IMR-90 (cell line): ENCODE measurements at regions not wholly inside any gene's neighbourhood (a gene's known extent, or its start where the extent isn't known, plus 50 kb on each side); places are given as distances from the start of the nearest gene placed in this dataset.

Source experiments
- ATAC-seq: fragments of 200-7000 bp; cut with Tn5 transposase; 2 replicates; pipeline ENCODE4 v1.9.1; 2020; ENCODE audit warnings: low read depth, mild to moderate bottlenecking, moderate library complexity
- BruUV-seq: library from RNA; stranded (reverse); fragments of 400-500 nt; replicated peaks from 2 replicates; lab custom pipeline; 2021; lab: Mats Ljungman, UMichigan
- CTCF ChIA-PET: fragments of 300-600 bp; formaldehyde crosslinking; extraction: SDS; loops from one replicate; lab custom pipeline; 2021; ENCODE audit warnings: antibody characterized with exemption; lab: Yijun Ruan, JAX
- POLR2A ChIA-PET: fragments of 300-600 bp; sonication (Branson Sonifier 250); formaldehyde crosslinking; loops from one replicate; lab custom pipeline; 2022; ENCODE audit warnings: antibody characterized with exemption; ENCODE audit not compliant: unreplicated experiment; lab: Charles Lee
- DNase-seq: peaks from one replicate; pipeline ENCODE4 v3.0.0; 2013
- H2AFZ ChIP-seq: replicated peaks from 2 replicates; pipeline ENCODE3; 2013; ENCODE audit warnings: low read length, mild to moderate bottlenecking; ENCODE audit not compliant: poor library complexity
- H2AK5ac ChIP-seq: 2 replicates; pipeline ENCODE4 v1.6.1; 2013; ENCODE audit warnings: low read depth, low read length, inconsistent platforms
- H2AK9ac ChIP-seq: replicated peaks from 2 replicates; pipeline ENCODE3; 2013; ENCODE audit warnings: mild to moderate bottlenecking, low read depth, low read length, moderate library complexity; ENCODE audit not compliant: poor library complexity
- H2BK120ac ChIP-seq: 2 replicates; pipeline ENCODE4 v1.6.1; 2013; ENCODE audit warnings: low read depth, low read length, inconsistent platforms
- H2BK15ac ChIP-seq: 3 replicates; pipeline ENCODE4 v1.6.1; 2013; ENCODE audit warnings: low read depth, low read length, inconsistent platforms
- H2BK20ac ChIP-seq: 2 replicates; pipeline ENCODE4 v1.6.1; 2013; ENCODE audit warnings: low read depth, mild to moderate bottlenecking, inconsistent platforms, low read length, moderate library complexity
- H2BK5ac ChIP-seq: 2 replicates; pipeline ENCODE4 v1.6.1; 2013; ENCODE audit warnings: mild to moderate bottlenecking, low read depth, low read length, inconsistent platforms; ENCODE audit not compliant: poor library complexity, severe bottlenecking
- H3K14ac ChIP-seq: replicated peaks from 2 replicates; pipeline ENCODE4 v1.6.1; 2013; ENCODE audit warnings: low read depth, low read length, inconsistent platforms
- H3K18ac ChIP-seq: 2 replicates; pipeline ENCODE4 v1.6.1; 2013; ENCODE audit warnings: low read depth, low read length, control low read depth
- H3K23ac ChIP-seq: 2 replicates; pipeline ENCODE4 v1.6.1; 2013; ENCODE audit warnings: low read depth, low read length, inconsistent platforms
- H3K27ac ChIP-seq: 2 replicates; pipeline ENCODE4 v1.5.1; 2013; ENCODE audit warnings: mild to moderate bottlenecking, control low read depth, low read length; ENCODE audit not compliant: insufficient read depth
- H3K27me3 ChIP-seq: 2 replicates; pipeline ENCODE4 v1.6.1; 2013; ENCODE audit warnings: low read length; ENCODE audit not compliant: control insufficient read depth, insufficient read depth
- H3K36me3 ChIP-seq: 2 replicates; pipeline ENCODE4 v1.6.1; 2013; ENCODE audit warnings: low read length, mixed read lengths; ENCODE audit not compliant: control insufficient read depth, insufficient read depth
- H3K4ac ChIP-seq: 2 replicates; pipeline ENCODE4 v1.6.1; 2013; ENCODE audit warnings: low read depth, low read length, inconsistent platforms
- H3K4me1 ChIP-seq: 2 replicates; pipeline ENCODE4 v1.6.1; 2013; ENCODE audit warnings: low read length, mixed read lengths; ENCODE audit not compliant: control insufficient read depth, insufficient read depth
- H3K4me2 ChIP-seq: 2 replicates; pipeline ENCODE4 v1.6.1; 2013; ENCODE audit warnings: low read depth, mild to moderate bottlenecking, control low read depth, low read length, moderate library complexity
- H3K4me3 ChIP-seq: 2 replicates; pipeline ENCODE4 v1.5.1; 2013; ENCODE audit warnings: low read depth, mild to moderate bottlenecking, control low read depth, low read length, moderate library complexity; ENCODE audit not compliant: insufficient read depth
- H3K56ac ChIP-seq: 2 replicates; pipeline ENCODE4 v1.6.1; 2013; ENCODE audit warnings: low read length, inconsistent platforms; ENCODE audit not compliant: insufficient read depth; ENCODE audit errors: extremely low read depth
- H3K79me1 ChIP-seq, 2 experiments: 2 replicates each; pipeline ENCODE4 v1.6.1; 2013; ENCODE audit warnings: low read length in 2 of 2, inconsistent platforms in 1 of 2, low read depth in 1 of 2
- H3K9ac ChIP-seq: 2 replicates; pipeline ENCODE4 v1.6.1; 2013; ENCODE audit warnings: low read depth, low read length, control low read depth
- H3K9me1 ChIP-seq: 2 replicates; pipeline ENCODE4 v1.6.1; 2013; ENCODE audit warnings: low read length, inconsistent platforms; ENCODE audit not compliant: insufficient read depth
- H3K9me3 ChIP-seq: 2 replicates; pipeline ENCODE4 v1.6.1; 2013; ENCODE audit warnings: low read length; ENCODE audit not compliant: control insufficient read depth, insufficient read depth
- H4K20me1 ChIP-seq: 2 replicates; pipeline ENCODE4 v1.6.1; 2013; ENCODE audit warnings: low read length, inconsistent platforms; ENCODE audit not compliant: insufficient read depth
- H4K5ac ChIP-seq: 2 replicates; pipeline ENCODE4 v1.6.1; 2013; ENCODE audit warnings: mild to moderate bottlenecking, low read depth, low read length, control low read depth
- H4K8ac ChIP-seq, 2 experiments: 2 replicates each; pipeline ENCODE4 v1.6.1; 2013; ENCODE audit warnings: low read depth in 2 of 2, low read length in 2 of 2, control low read depth in 1 of 2, inconsistent platforms in 1 of 2
- H4K91ac ChIP-seq: 2 replicates; pipeline ENCODE4 v1.6.1; 2013; ENCODE audit warnings: low read depth, low read length, inconsistent platforms; ENCODE audit not compliant: insufficient read depth
- BHLHE40 ChIP-seq: fragments of 150-350 bp; IDR thresholded peaks from 2 replicates; pipeline ENCODE4 v1.6.1; 2016; ENCODE audit warnings: mild to moderate bottlenecking, low read depth, low read length
- CTCF ChIP-seq: conservative IDR thresholded peaks from 2 replicates; pipeline ENCODE4 v1.5.1; 2012; ENCODE audit warnings: mild to moderate bottlenecking, low read depth, low read length, improper control_type of control experiment
- ELK1 ChIP-seq: fragments of 150-350 bp; IDR thresholded peaks from 2 replicates; pipeline ENCODE4 v1.6.1; 2016; ENCODE audit warnings: low read depth, mild to moderate bottlenecking, low read length, moderate library complexity, borderline replicate concordance
- MAZ ChIP-seq: IDR thresholded peaks from 2 replicates; pipeline ENCODE4 v1.6.1; 2012; ENCODE audit warnings: low read depth, mild to moderate bottlenecking, low read length, improper control_type of control experiment, moderate library complexity, borderline replicate concordance
- POLR2A ChIP-seq: IDR thresholded peaks from 2 replicates; pipeline ENCODE4 v1.6.1; 2012; ENCODE audit warnings: mild to moderate bottlenecking, low read depth, low read length
- RFX5 ChIP-seq: IDR thresholded peaks from 2 replicates; pipeline ENCODE4 v1.8.0; 2012; ENCODE audit warnings: low read depth, mild to moderate bottlenecking, low read length, moderate library complexity
- WGBS, 2 experiments: methylation state at CpG; one replicate each; pipeline versions ENCODE4 v1.1.5 to v1.1.7; 2013; ENCODE audit warnings: missing lambda C conversion rate in 2 of 2; ENCODE audit not compliant: insufficient read length in 1 of 2; ENCODE audit errors: extremely low coverage in 2 of 2; 5-methylcytosine and 5-hydroxymethylcytosine counted together
- dilution Hi-C: fragments of 300-500 bp; cut with HindIII; formaldehyde crosslinking; loops from one replicate; pipeline ENCODE4 v1.14.3; 2018; ENCODE audit warnings: low sequenced_read_pairs; ENCODE audit not compliant: unreplicated experiment
- in situ Hi-C: fragments of 300-500 bp; cut with MboI; formaldehyde crosslinking; loops from 3 replicates; pipeline ENCODE4 v1.14.3; 2019; ENCODE audit warnings: low sequenced_read_pairs, inconsistent platforms, mixed read lengths
- intact Hi-C: fragments of 100-400 bp; cut with micrococcal nuclease; formaldehyde crosslinking; loops from 2 replicates; pipeline ENCODE4 v1.10.0; 2022

GRCh38 chr6:71582820-71583219, 294.2 kb downstream of the OGFRL1 start:
- ATAC-seq (no peak), DNase-seq (no peak)
- no peak overlapping the region for H2BK20ac ChIP-seq
- ChIA-PET POLR2A (no interaction called here), CTCF (no interaction called here)
- in situ Hi-C loops, result no loop called here
- no peak overlapping the region for H3K56ac ChIP-seq
- no peaks in the 10 kb centered on the region for H3K9me3 ChIP-seq
- H3K27me3 ChIP-seq, result no peaks in the 10 kb centered on the region; the same call in 1 of the 2 replicates
- H3K18ac ChIP-seq, result no peak overlapping the region
- H2BK5ac ChIP-seq, result no peak overlapping the region
- no peaks in the 10 kb centered on the region for H4K20me1 ChIP-seq
- dilution Hi-C loops, result no loop called here
- H4K5ac ChIP-seq, result no peak overlapping the region
- WGBS, 2 experiments, result no CpG with 5 or more reads among the region's 1 CpG
- no peak overlapping the region for H3K27ac ChIP-seq
- no peak overlapping the region for H2AK5ac ChIP-seq
- H3K4me2 ChIP-seq, result no peak overlapping the region
- H2AK9ac ChIP-seq, result no peak overlapping the region
- H3K79me1 ChIP-seq, result no peaks in the 10 kb centered on the region
- TF ChIP-seq POLR2A (no peak), CTCF (no peak), MAZ (no peak), ELK1 (no peak), BHLHE40 (no peak), RFX5 (no peak)
- no peak overlapping the region for H2AFZ ChIP-seq
- no peak overlapping the region for H3K4ac ChIP-seq
- H2BK15ac ChIP-seq, result no peak overlapping the region
- no TSS peak for BruUV-seq
- H4K91ac ChIP-seq, result no peak overlapping the region
- H2BK120ac ChIP-seq, result no peak overlapping the region
- no peaks in the 10 kb centered on the region for H3K36me3 ChIP-seq
- H3K4me1 ChIP-seq, result no peaks in the 10 kb centered on the region
- no peak overlapping the region for H4K8ac ChIP-seq
- no peak overlapping the region for H3K4me3 ChIP-seq
- H3K9ac ChIP-seq, result no peak overlapping the region
- intact Hi-C loops, result no loop called here
- no peak overlapping the region for H3K23ac ChIP-seq
- no peak overlapping the region for H3K14ac ChIP-seq
- no peaks in the 10 kb centered on the region for H3K9me1 ChIP-seq
